ENCODE measurements at regions not wholly inside any gene's neighbourhood (a gene's known extent, or its start where the extent isn't known, plus 50 kb on each side); places are given as distances from the start of the nearest gene placed in this dataset.

- TF ChIP-seq, protein P1, sequence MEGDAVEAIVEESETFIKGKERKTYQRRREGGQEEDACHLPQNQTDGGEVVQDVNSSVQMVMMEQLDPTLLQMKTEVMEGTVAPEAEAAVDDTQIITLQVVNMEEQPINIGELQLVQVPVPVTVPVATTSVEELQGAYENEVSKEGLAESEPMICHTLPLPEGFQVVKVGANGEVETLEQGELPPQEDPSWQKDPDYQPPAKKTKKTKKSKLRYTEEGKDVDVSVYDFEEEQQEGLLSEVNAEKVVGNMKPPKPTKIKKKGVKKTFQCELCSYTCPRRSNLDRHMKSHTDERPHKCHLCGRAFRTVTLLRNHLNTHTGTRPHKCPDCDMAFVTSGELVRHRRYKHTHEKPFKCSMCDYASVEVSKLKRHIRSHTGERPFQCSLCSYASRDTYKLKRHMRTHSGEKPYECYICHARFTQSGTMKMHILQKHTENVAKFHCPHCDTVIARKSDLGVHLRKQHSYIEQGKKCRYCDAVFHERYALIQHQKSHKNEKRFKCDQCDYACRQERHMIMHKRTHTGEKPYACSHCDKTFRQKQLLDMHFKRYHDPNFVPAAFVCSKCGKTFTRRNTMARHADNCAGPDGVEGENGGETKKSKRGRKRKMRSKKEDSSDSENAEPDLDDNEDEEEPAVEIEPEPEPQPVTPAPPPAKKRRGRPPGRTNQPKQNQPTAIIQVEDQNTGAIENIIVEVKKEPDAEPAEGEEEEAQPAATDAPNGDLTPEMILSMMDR (IDR thresholded peaks at IDR 0.05) = no peak
- no peak for TF ChIP-seq POLR2A (IDR thresholded peaks at IDR 0.05)
Measured at GRCh38 chr20:51281521-51281920, 258.6 kb upstream of the KCNG1 start.

Measured in adrenal gland (tissue), 5 donors.